Activated CD8-positive, alpha-beta T cell treated with anti-CD3 and anti-CD28 coated beads for 36 hours (primary cell): ENCODE measurements at regions not wholly inside any gene's neighbourhood (a gene's known extent, or its start where the extent isn't known, plus 50 kb on each side); places are given as distances from the start of the nearest gene placed in this dataset.

Source experiments
- ATAC-seq: fragments of 200-7000 bp; cut with Tn5 transposase; one replicate; pipeline ENCODE4 v1.10.0; 2021; ENCODE audit warnings: mild to moderate bottlenecking, moderate library complexity
- CTCF ChIA-PET: fragments of 350-600 bp; sonication (Branson Sonifier 250); formaldehyde crosslinking; loops from one replicate; lab custom pipeline; 2021; ENCODE audit warnings: antibody characterized with exemption; lab: Charles Lee
- POLR2A ChIA-PET: fragments of 350-600 bp; sonication (Branson Sonifier 250); formaldehyde crosslinking; loops from one replicate; lab custom pipeline; 2021; ENCODE audit warnings: antibody characterized with exemption; lab: Charles Lee
- DNase-seq: peaks from one replicate; pipeline ENCODE4 v3.0.0-alpha.2; 2020
- H3K27ac Mint-ChIP-seq: one replicate; pipeline ENCODE4 v1.8.0; 2021; ENCODE audit warnings: mild to moderate bottlenecking, mixed read lengths
- H3K27me3 Mint-ChIP-seq: one replicate; pipeline ENCODE4 v1.8.0; 2021; ENCODE audit warnings: mixed read lengths
- H3K36me3 Mint-ChIP-seq: one replicate; pipeline ENCODE4 v1.8.0; 2021; ENCODE audit warnings: low read depth, mixed read lengths
- H3K4me1 Mint-ChIP-seq: one replicate; pipeline ENCODE4 v1.8.0; 2021; ENCODE audit warnings: low read depth, mixed read lengths
- H3K4me3 Mint-ChIP-seq: one replicate; pipeline ENCODE4 v1.8.0; 2021; ENCODE audit warnings: mild to moderate bottlenecking, moderate library complexity, mixed read lengths
- H3K9me3 Mint-ChIP-seq: one replicate; pipeline ENCODE4 v1.8.0; 2021; ENCODE audit warnings: mixed read lengths
- CTCF ChIP-seq: fragments of 200-600 bp; IDR thresholded peaks from one replicate; pipeline ENCODE4 v1.8.0; 2022; ENCODE audit warnings: antibody characterized with exemption, mild to moderate bottlenecking
- intact Hi-C: fragments of 100-400 bp; cut with micrococcal nuclease; formaldehyde crosslinking; loops from one replicate; pipeline ENCODE4 v1.10.0; 2022

- ChIA-PET POLR2A (no interaction called here), CTCF (no interaction called here)
- Mint-ChIP-seq H3K4me3 (no peak overlapping the region), H3K4me1 (peaks cover 2% of the 10 kb centered on the region), H3K36me3 (no peaks in the 10 kb centered on the region), H3K27me3 (peaks cover 9% of the 10 kb centered on the region), H3K9me3 (no peaks in the 10 kb centered on the region), H3K27ac (no peak overlapping the region)
- intact Hi-C loops: no loop called here
- DNase-seq (no peak), ATAC-seq (no peak)
- no peak for TF ChIP-seq CTCF
Measured at GRCh38 chr1:17950728-17951127, 156.9 kb upstream of the IGSF21 start.

DNA sequence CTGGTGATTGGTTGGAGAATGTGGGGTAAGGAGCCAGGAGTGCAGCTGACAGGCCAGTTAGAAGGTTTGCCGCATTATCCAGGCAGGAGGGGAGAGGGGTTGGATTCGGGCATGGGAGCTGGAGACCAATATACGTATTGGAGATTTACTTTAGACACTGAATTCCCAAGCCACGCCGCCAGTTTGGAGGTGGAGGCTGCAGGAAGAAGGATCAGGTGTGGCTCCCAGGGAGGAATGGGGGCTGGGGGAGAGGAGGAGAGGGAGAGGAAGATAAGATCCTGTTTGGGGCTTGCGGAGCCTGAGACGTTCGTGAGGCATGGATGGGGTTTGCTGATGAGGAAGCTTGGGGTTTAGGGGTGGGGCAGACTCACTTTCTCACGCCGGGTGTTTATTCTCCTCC lies 155.1 kb upstream of the IGSF21 start:
- ChIA-PET POLR2A (no interaction called here), CTCF (no interaction called here)
- DNase-seq (no peak), ATAC-seq (no peak)
- Mint-ChIP-seq H3K27ac (no peak overlapping the region), H3K27me3 (peaks cover 7% of the 10 kb centered on the region), H3K9me3 (no peaks in the 10 kb centered on the region), H3K4me1 (peaks cover 5% of the 10 kb centered on the region), H3K4me3 (no peak overlapping the region), H3K36me3 (no peaks in the 10 kb centered on the region)
- no peak for TF ChIP-seq CTCF
- intact Hi-C loops: no loop called here

DNA sequence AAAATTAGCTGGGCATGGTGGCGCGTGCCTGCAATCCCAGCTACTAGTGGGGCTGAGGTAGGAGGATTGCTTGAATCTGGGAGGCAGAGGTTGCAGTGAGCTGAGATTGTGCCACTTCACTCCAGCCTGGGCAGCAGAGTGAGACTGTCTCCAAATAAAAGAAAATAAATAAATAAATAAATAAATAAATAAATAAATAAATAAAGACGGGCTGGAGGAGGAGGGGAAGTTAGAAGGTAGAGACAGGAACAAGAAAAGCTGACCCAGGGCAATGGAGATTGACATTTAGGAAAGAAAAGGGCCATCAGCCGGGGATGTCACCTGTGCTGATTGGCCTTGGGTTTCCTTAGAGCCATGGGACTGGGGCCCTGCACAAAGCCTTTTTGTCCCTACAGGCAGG lies 153.7 kb upstream of the IGSF21 start:
- H3K9me3 Mint-ChIP-seq: no peaks in the 10 kb centered on the region
- no peak for ATAC-seq
- POLR2A ChIA-PET: no interaction called here

DNA sequence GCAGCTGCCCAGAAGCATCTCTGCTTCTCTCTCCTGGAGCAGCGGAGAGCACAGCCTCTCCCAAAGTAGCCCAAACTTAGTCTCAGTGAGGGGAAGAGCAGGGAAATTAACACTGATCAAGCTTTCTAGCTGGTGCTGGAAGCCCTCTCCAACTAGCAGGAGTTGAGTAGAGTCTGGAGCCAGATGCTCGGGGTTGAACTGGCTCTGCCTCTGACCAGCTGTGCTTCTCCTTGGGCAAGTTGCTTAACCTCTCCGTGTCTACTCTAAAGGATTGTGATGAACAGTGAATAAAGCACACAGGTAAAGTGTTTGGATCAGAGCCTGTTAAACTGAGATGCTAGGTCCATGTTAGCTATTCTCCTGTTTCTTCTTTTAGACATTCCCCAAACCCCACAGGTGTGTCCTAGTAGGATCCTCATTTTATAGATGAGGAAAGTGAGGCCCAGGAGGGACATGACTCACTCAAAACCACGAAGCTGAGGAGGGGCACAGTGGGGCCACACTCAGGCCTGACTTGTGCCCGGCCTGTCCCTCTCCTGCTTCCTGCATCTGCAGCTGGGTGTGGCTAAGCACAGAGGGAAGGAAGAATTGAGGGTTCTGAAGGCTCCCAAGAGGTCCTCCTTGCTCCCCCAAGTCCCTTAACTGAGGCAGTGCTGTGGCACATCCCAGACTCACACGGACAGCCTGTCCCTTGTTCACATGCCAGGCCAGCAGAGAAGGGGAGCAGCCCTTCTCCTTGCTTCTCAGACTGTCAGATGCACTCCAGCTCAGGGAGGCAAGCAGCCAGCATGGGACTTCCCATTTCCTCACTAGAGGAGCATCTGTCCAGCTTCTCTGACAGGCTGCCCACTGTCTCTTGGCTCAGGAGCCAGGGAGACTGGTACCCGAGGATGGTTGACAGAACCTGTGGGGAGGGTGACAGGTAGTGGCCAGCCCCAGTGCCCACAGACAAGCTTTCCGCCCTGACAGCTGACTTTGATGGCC lies 152.0 kb upstream of the IGSF21 start:
- intact Hi-C loops: no loop called here
- CTCF ChIA-PET: no interaction called here
- POLR2A ChIA-PET: interaction anchor here (0.9 kb wide), 1 partner anchor 161 kb away, joined by 3 read pairs; no protein-coding TSS in a partner anchor

More for the DNA sequence above, 153.7 kb upstream of the IGSF21 start:
- DNase-seq: no peak
- Mint-ChIP-seq H3K27ac (no peak overlapping the region), H3K27me3 (peaks cover 7% of the 10 kb centered on the region), H3K4me3 (no peak overlapping the region), H3K36me3 (no peaks in the 10 kb centered on the region), H3K4me1 (peaks cover 10% of the 10 kb centered on the region)
- TF ChIP-seq CTCF: no peak
- intact Hi-C loops: no loop called here
- CTCF ChIA-PET: no interaction called here

More for the DNA sequence above, 152.0 kb upstream of the IGSF21 start:
- H3K4me1 Mint-ChIP-seq: peaks cover 10% of the 10 kb centered on the region
- ATAC-seq: no peak
- no peak for TF ChIP-seq CTCF
- H3K4me3 Mint-ChIP-seq: no peak overlapping the region
- H3K27ac Mint-ChIP-seq: no peak overlapping the region
- peaks cover 5% of the 10 kb centered on the region for H3K27me3 Mint-ChIP-seq
- no peaks in the 10 kb centered on the region for H3K9me3 Mint-ChIP-seq
- no peak for DNase-seq
- no peaks in the 10 kb centered on the region for H3K36me3 Mint-ChIP-seq
